Right lobe of liver (tissue), 4 donors: ENCODE measurements at regions not wholly inside any gene's neighbourhood (a gene's known extent, or its start where the extent isn't known, plus 50 kb on each side); places are given as distances from the start of the nearest gene placed in this dataset.

Source experiments
- CTCF ChIP-seq, 4 donors: fragments of 200-600 bp in 3 of 4; fragments of 450-650 bp in 1 of 4; IDR thresholded peaks; one replicate each; pipeline versions ENCODE4 v1.5.1 to v1.8.0; 2016 to 2022; ENCODE audit warnings: antibody characterized with exemption in 4 of 4, mild to moderate bottlenecking in 2 of 4
- POLR2A ChIP-seq: fragments of 450-650 bp; IDR thresholded peaks from one replicate; pipeline ENCODE4 v1.6.1; 2017; ENCODE audit warnings: antibody characterized with exemption, mild to moderate bottlenecking
- donor health status: DM: no; HTN: no; CAD: no.
- donor health status: DM: no; HTN: no; CAD: no.
- donor health status: DM: no; HTN: yes; CAD: no.

- TF ChIP-seq CTCF (IDR thresholded peaks at IDR 0.05) (no peak), POLR2A (no peak)
These were observed 564.8 kb downstream of the NSUN3 start for GRCh38 chr3:94627689-94628088.
